Esophagus muscularis mucosa (tissue), 4 donors: ENCODE measurements at regions not wholly inside any gene's neighbourhood (a gene's known extent, or its start where the extent isn't known, plus 50 kb on each side); places are given as distances from the start of the nearest gene placed in this dataset.

ENCODE experiments used
- DNase-seq: peaks from one replicate; pipeline ENCODE4 v3.0.0-alpha.2; 2017; ENCODE audit errors: extremely low spot score
- H3K27ac ChIP-seq, 4 donors: fragments of 200-600 bp; sonication (generic); replicated peaks in 1 of 4; 1 replicate in 3 of 4; 2 replicates in 1 of 4; pipeline ENCODE4 v1.5.1; 2016 to 2019; ENCODE audit warnings: mild to moderate bottlenecking in 1 of 4
- H3K27me3 ChIP-seq, 4 donors: fragments of 200-600 bp; sonication (generic); one replicate each; pipeline versions ENCODE4 v1.5.1 to v1.6.0; 2016 to 2019
- H3K36me3 ChIP-seq, 4 donors: fragments of 200-600 bp; sonication (generic); one replicate each; pipeline ENCODE4 v1.5.1; 2016 to 2019
- H3K4me1 ChIP-seq, 4 donors: fragments of 200-600 bp; sonication (generic); one replicate each; pipeline ENCODE4 v1.5.1; 2016 to 2019
- H3K4me3 ChIP-seq, 4 donors: fragments of 200-600 bp; sonication (generic); 1 replicate in 2 of 4; 2 replicates in 2 of 4; pipeline ENCODE4 v1.5.1; 2016 to 2019; ENCODE audit warnings: mild to moderate bottlenecking in 4 of 4, moderate library complexity in 1 of 4
- H3K9me3 ChIP-seq, 4 donors: fragments of 200-600 bp; sonication (generic); 1 replicate in 3 of 4; 2 replicates in 1 of 4; pipeline ENCODE4 v1.5.1; 2016 to 2019
- CTCF ChIP-seq, 3 experiments: fragments of 200-600 bp in 2 of 3; fragments of 450-650 bp in 1 of 3; sonication (generic) in 2 of 3; IDR thresholded peaks; one replicate each; pipeline ENCODE4 v1.5.1; 2017 to 2019; ENCODE audit warnings: antibody characterized with exemption in 3 of 3, mild to moderate bottlenecking in 2 of 3, moderate library complexity in 1 of 3
- EP300 ChIP-seq: sonication (generic); formaldehyde crosslinking; IDR thresholded peaks from one replicate; pipeline ENCODE4 v1.6.1; 2017; ENCODE audit warnings: antibody characterized with exemption
- POLR2A ChIP-seq: fragments of 450-650 bp; IDR thresholded peaks from one replicate; pipeline ENCODE4 v1.6.1; 2017; ENCODE audit warnings: antibody characterized with exemption, moderate library complexity, mild to moderate bottlenecking, low read depth
- POLR2AphosphoS5 ChIP-seq, 2 donors: sonication (generic); formaldehyde crosslinking; IDR thresholded peaks; one replicate each; pipeline ENCODE4 v1.6.1; 2017; ENCODE audit warnings: antibody characterized with exemption in 2 of 2
- WGBS: methylation state at CpG from one replicate; pipeline ENCODE4 v1.1.5; 2018; 5-methylcytosine and 5-hydroxymethylcytosine counted together
- intact Hi-C: fragments of 100-400 bp; cut with DNase I; formaldehyde crosslinking; loops from one replicate; pipeline ENCODE4 v1.15.1; 2023

GRCh38 chr7:16167526-16167925, 253.8 kb downstream of the CRPPA start:
- no peak for DNase-seq
- TF ChIP-seq EP300 (no peak), POLR2AphosphoS5 (IDR thresholded peaks at IDR 0.05) (no peak), CTCF (IDR thresholded peaks at IDR 0.05) (no peak), POLR2A (no peak)
- intact Hi-C loops = no loop called here
- no peak overlapping the region for H3K27ac ChIP-seq
- H3K9me3 ChIP-seq = no peaks in the 10 kb centered on the region
- no peak overlapping the region for H3K4me3 ChIP-seq
- no peaks in the 10 kb centered on the region for H3K27me3 ChIP-seq
- 66% methylated on average over 3 of the region's 3 CpGs for WGBS
- H3K36me3 ChIP-seq = no peaks in the 10 kb centered on the region
- no peaks in the 10 kb centered on the region for H3K4me1 ChIP-seq

- no peaks in the 10 kb centered on the region for H3K36me3 ChIP-seq
- no peak overlapping the region for H3K4me3 ChIP-seq
- TF ChIP-seq EP300 (no peak), POLR2AphosphoS5 (IDR thresholded peaks at IDR 0.05) (no peak), CTCF (IDR thresholded peaks at IDR 0.05) (no peak), POLR2A (no peak)
- no peak for DNase-seq
- no peak overlapping the region for H3K27ac ChIP-seq
- intact Hi-C loops = no loop called here
- H3K9me3 ChIP-seq = peaks cover 0 to 27% (median 17%) of the 10 kb centered on the region in 4 donors
- WGBS = 92% methylated on average over 4 of the region's 4 CpGs
- H3K4me1 ChIP-seq = peaks cover 0 to 3% (median 0%) of the 10 kb centered on the region in 4 donors
- H3K27me3 ChIP-seq = no peaks in the 10 kb centered on the region
Measured at GRCh38 chr7:16144361-16144760, 277.0 kb downstream of the CRPPA start.

- no peak for DNase-seq
- H3K27me3 ChIP-seq = no peaks in the 10 kb centered on the region
- no peaks in the 10 kb centered on the region for H3K36me3 ChIP-seq
- H3K4me1 ChIP-seq = peaks cover 0 to 1% (median 0%) of the 10 kb centered on the region in 4 donors
- no peak overlapping the region for H3K4me3 ChIP-seq
- 85% methylated on average over 2 of the region's 2 CpGs for WGBS
- no peaks in the 10 kb centered on the region for H3K9me3 ChIP-seq
- TF ChIP-seq EP300 = no peak
- TF ChIP-seq CTCF (IDR thresholded peaks at IDR 0.05) = no peak
- TF ChIP-seq POLR2AphosphoS5 (IDR thresholded peaks at IDR 0.05) = no peak
- TF ChIP-seq POLR2A = no peak
- H3K27ac ChIP-seq = no peak overlapping the region
- intact Hi-C loops = no loop called here
Measured at GRCh38 chr7:16137944-16138343, 283.4 kb downstream of the CRPPA start.

GRCh38 chr7:16136896-16137295, 284.4 kb downstream of the CRPPA start:
- no peak for DNase-seq
- H3K36me3 ChIP-seq = no peaks in the 10 kb centered on the region
- WGBS = 78% methylated on average over 2 of the region's 2 CpGs
- H3K9me3 ChIP-seq = no peaks in the 10 kb centered on the region
- TF ChIP-seq CTCF (IDR thresholded peaks at IDR 0.05) = no peak
- no peak for TF ChIP-seq POLR2AphosphoS5 (IDR thresholded peaks at IDR 0.05)
- TF ChIP-seq POLR2A = no peak
- TF ChIP-seq EP300 = no peak
- H3K4me1 ChIP-seq = no peaks in the 10 kb centered on the region
- no peak overlapping the region for H3K27ac ChIP-seq
- no peaks in the 10 kb centered on the region for H3K27me3 ChIP-seq
- no peak overlapping the region for H3K4me3 ChIP-seq
- intact Hi-C loops = no loop called here

GRCh38 chr7:16135658-16136057, 285.7 kb downstream of the CRPPA start:
- Histone ChIP-seq H3K36me3 (no peaks in the 10 kb centered on the region), H3K9me3 (no peaks in the 10 kb centered on the region), H3K27me3 (no peaks in the 10 kb centered on the region), H3K27ac (no peak overlapping the region), H3K4me1 (peaks cover 7 to 11% (median 7%) of the 10 kb centered on the region in 4 donors), H3K4me3 (no peak overlapping the region)
- TF ChIP-seq POLR2A = no peak
- no peak for TF ChIP-seq CTCF (IDR thresholded peaks at IDR 0.05)
- TF ChIP-seq POLR2AphosphoS5 (IDR thresholded peaks at IDR 0.05) = no peak
- no peak for TF ChIP-seq EP300
- DNase-seq = no peak
- intact Hi-C loops = no loop called here
